Nephron progenitor cell (in vitro differentiated cells): ENCODE measurements at regions not wholly inside any gene's neighbourhood (a gene's known extent, or its start where the extent isn't known, plus 50 kb on each side); places are given as distances from the start of the nearest gene placed in this dataset.
A peak's percentile ranks its signal among the peaks of the same experiment; 100 is the strongest.
"Not testable (repeated sequence)": the region's sequence is repeated elsewhere in the genome, so short reads cannot be mapped to it uniquely, and the experiment has no call there.

ENCODE experiments used
- DNase-seq: peaks from one replicate; pipeline ENCODE4 v3.0.0; 2021
- H3K27ac Mint-ChIP-seq: 2 replicates; pipeline ENCODE4 v1.8.0; 2021; ENCODE audit warnings: mild to moderate bottlenecking, moderate library complexity, mixed read lengths
- H3K27me3 Mint-ChIP-seq: 2 replicates; pipeline ENCODE4 v1.8.0; 2021; ENCODE audit warnings: mild to moderate bottlenecking, low read depth, mixed read lengths; ENCODE audit not compliant: poor library complexity
- H3K36me3 Mint-ChIP-seq: 2 replicates; pipeline ENCODE4 v1.8.0; 2021; ENCODE audit warnings: low read depth, mixed read lengths
- H3K4me1 Mint-ChIP-seq: 2 replicates; pipeline ENCODE4 v1.8.0; 2021; ENCODE audit warnings: mixed read lengths
- H3K4me3 Mint-ChIP-seq: 2 replicates; pipeline ENCODE4 v1.8.0; 2021; ENCODE audit warnings: mild to moderate bottlenecking, moderate library complexity, mixed read lengths
- H3K9me3 Mint-ChIP-seq: 2 replicates; pipeline ENCODE4 v1.8.0; 2021; ENCODE audit warnings: mild to moderate bottlenecking, moderate library complexity, mixed read lengths
- TF ChIP-seq, protein P1 (sequence below): fragments of 200-600 bp; sonication (generic); IDR thresholded peaks from 2 replicates; pipeline ENCODE4 v1.5.0; 2021; ENCODE audit warnings: antibody characterized with exemption

DNA sequence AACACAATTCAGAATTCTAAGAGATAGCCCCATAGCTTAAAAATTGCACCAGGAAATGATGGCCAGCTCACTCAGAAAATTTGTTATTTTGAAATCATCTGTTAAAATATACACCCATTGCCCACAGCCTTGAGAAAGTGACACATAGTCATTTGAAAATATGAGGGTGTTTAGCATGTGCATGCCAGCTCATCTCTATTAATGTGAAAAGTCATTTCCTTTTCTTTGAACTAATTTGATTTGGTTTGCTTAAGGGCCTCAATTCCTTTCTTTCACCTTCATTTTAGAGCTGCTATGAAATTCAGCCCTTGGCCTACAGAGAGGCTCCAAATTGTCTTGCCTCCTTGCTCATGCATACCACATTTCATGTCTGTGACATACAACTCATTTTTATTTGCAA is 241.4 kb downstream of the PHLDA1 start:
- no peak overlapping the region for H3K4me3 Mint-ChIP-seq
- DNase-seq = no peak
- H3K36me3 Mint-ChIP-seq = no peaks in the 10 kb centered on the region
- no peak overlapping the region for H3K27ac Mint-ChIP-seq
- peaks cover 3% of the 10 kb centered on the region for H3K27me3 Mint-ChIP-seq
- peaks cover 6% of the 10 kb centered on the region for H3K4me1 Mint-ChIP-seq
- H3K9me3 Mint-ChIP-seq = no peaks in the 10 kb centered on the region
- TF ChIP-seq, protein P1, sequence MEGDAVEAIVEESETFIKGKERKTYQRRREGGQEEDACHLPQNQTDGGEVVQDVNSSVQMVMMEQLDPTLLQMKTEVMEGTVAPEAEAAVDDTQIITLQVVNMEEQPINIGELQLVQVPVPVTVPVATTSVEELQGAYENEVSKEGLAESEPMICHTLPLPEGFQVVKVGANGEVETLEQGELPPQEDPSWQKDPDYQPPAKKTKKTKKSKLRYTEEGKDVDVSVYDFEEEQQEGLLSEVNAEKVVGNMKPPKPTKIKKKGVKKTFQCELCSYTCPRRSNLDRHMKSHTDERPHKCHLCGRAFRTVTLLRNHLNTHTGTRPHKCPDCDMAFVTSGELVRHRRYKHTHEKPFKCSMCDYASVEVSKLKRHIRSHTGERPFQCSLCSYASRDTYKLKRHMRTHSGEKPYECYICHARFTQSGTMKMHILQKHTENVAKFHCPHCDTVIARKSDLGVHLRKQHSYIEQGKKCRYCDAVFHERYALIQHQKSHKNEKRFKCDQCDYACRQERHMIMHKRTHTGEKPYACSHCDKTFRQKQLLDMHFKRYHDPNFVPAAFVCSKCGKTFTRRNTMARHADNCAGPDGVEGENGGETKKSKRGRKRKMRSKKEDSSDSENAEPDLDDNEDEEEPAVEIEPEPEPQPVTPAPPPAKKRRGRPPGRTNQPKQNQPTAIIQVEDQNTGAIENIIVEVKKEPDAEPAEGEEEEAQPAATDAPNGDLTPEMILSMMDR = no peak

DNA sequence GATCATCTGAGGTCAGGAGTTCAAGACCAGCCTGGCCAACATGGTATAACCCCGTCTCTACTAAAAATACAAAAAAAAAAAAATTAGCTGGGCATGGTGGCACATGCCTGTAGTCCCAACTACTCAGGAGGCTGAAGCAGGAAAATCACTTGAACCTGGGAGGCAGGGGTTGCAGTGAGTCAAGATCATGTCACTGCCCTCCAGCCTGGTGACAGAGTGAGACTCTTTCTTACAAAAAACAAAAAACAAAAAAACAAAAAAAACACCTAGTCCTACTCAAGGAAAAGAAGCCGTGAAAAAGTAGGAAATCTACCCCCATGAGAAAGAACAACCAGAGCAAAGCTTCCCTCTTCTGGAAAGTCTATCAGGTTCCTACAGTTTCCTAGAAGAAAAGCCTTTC is 244.4 kb downstream of the PHLDA1 start:
- peak overlapping the region; percentile 83 for H3K27ac Mint-ChIP-seq

DNA sequence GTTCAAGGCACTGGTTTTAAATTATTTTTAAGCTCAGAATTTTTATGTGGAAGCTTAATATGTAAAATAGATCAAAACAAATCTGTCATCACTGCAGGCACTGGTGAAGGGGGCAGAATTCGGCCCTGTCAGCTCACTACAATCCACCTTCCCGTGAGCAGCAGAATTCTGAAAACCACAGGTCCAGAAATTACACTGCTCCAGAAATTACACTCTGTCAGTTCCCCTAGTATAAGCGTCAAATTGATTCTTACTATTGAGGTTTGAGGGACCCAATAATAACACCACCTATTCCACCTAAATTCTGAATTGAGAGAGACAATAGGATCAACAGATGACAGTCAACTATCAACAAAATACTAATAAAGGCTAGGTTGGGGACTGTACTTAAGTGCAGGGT is 245.5 kb downstream of the PHLDA1 start:
- Mint-ChIP-seq H3K4me1 (peaks cover 19% of the 10 kb centered on the region), H3K4me3 (no peak overlapping the region), H3K9me3 (peaks cover 3% of the 10 kb centered on the region), H3K27me3 (no peaks in the 10 kb centered on the region), H3K36me3 (peaks cover 5% of the 10 kb centered on the region), H3K27ac (no peak overlapping the region)
- DNase-seq = no peak
- TF ChIP-seq, protein P1 = no peak

More for the DNA sequence above, 244.4 kb downstream of the PHLDA1 start:
- H3K4me3 Mint-ChIP-seq, DNase-seq, H3K36me3 Mint-ChIP-seq, H3K9me3 Mint-ChIP-seq, H3K27me3 Mint-ChIP-seq: not testable (repeated sequence)
- H3K4me1 Mint-ChIP-seq = peaks cover 16% of the 10 kb centered on the region

DNA sequence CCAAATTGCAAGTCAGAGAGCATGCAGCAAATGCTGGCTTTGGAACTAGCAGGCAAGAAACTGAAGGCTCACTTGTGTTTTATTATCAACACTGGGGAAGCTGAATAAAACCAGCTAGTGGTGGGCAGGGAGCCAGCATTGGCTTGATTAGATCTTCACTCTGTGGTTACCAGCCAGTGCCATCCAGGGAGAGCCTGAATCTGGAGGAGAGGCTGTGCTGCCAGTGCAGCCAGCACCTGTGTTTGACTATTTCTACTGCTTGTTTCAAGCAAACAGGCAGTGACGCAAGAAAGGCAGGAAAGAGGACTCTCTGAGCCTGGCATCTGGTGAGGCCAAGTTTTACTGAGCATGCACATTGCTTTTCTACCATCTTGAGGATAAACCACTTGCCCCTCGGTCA is 247.0 kb downstream of the PHLDA1 start:
- peaks cover 16% of the 10 kb centered on the region for H3K36me3 Mint-ChIP-seq
- H3K4me1 Mint-ChIP-seq = peaks cover 34% of the 10 kb centered on the region
- no peak overlapping the region for H3K27ac Mint-ChIP-seq
- DNase-seq = no peak
- no peaks in the 10 kb centered on the region for H3K27me3 Mint-ChIP-seq
- TF ChIP-seq, protein P1 = no peak
- H3K4me3 Mint-ChIP-seq = no peak overlapping the region
- H3K9me3 Mint-ChIP-seq = peaks cover 15% of the 10 kb centered on the region

DNA sequence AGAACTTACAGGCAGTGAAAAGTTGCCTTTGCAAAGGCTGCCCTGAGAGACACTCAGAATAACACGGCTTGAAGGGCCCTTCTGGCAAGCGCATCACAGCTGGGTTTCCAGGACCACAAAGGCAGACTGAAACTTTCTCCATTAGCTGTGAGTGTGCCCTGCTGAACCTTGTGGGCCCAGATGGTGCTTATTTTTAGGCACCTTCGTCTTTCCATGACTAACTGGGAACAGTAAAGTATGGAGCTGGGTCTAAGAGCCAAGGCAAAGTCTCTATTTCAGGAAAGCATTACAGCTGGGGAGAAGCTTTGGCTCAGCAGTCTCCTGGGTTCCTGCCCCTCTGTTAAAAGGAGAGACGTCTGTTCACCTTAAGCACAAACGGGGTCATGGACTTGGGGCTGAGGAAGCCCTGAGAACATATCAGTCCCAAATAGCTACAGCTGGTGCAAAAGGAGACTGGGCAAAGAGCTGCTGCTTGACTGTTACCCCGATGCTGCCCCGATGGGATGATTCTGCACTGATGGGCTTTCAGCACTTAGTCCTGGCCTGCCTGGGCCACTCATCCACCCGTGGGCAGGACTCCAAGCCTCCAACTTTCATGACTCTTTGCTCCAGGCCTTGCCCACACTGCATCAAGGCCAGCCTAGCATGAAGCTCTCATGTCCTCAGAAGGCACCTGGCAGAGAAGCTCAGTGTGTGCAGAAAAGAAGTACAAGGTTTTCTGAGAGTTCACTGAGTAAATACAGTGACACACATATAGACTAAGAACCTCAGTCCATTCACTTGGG is 248.3 kb downstream of the PHLDA1 start:
- no peak overlapping the region for H3K4me3 Mint-ChIP-seq
- TF ChIP-seq, protein P1 = no peak
- H3K9me3 Mint-ChIP-seq = peaks cover 18% of the 10 kb centered on the region
- peaks cover 36% of the 10 kb centered on the region for H3K4me1 Mint-ChIP-seq
- peaks cover 16% of the 10 kb centered on the region for H3K36me3 Mint-ChIP-seq
- DNase-seq = no peak
- H3K27me3 Mint-ChIP-seq = no peaks in the 10 kb centered on the region
- H3K27ac Mint-ChIP-seq = no peak overlapping the region

DNA sequence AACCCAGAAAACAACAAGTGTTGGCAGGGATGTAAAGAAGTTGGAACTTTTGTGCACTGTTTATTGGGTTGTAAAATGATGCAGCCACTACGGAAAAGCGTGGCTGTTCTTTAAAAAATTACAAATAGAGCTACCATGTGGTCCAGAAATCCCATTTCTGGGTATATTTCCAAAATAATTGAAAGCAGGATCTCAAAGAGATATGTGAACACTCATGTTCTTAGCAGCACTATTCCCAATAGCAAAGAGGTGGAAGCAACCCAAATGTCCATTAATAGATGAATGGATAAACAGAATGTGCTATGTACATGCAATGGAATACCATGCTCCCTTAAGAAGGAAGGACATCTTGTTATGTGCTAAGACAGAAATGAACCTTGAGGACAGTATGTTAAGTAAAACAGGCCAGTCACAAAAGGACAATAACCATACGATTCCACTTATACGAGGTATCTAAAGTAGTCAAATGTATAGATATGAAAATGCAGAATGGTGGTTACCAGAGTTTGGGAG is 249.5 kb downstream of the PHLDA1 start:
- no peak overlapping the region for H3K4me3 Mint-ChIP-seq
- H3K4me1 Mint-ChIP-seq = peaks cover 32% of the 10 kb centered on the region
- H3K27ac Mint-ChIP-seq = no peak overlapping the region

More for the DNA sequence above, 249.5 kb downstream of the PHLDA1 start:
- TF ChIP-seq, protein P1 = no peak
- no peak for DNase-seq
- Mint-ChIP-seq H3K36me3 (peaks cover 16% of the 10 kb centered on the region), H3K27me3 (no peaks in the 10 kb centered on the region), H3K9me3 (peaks cover 18% of the 10 kb centered on the region)
